HEK293T (cell line): ENCODE measurements at regions not wholly inside any gene's neighbourhood (a gene's known extent, or its start where the extent isn't known, plus 50 kb on each side); places are given as distances from the start of the nearest gene placed in this dataset.

ENCODE experiments used
- CTBP1 ChIP-seq: fragments of 450-650 bp; IDR thresholded peaks from 2 replicates; pipeline ENCODE4 v1.6.1; 2016; ENCODE audit warnings: borderline replicate concordance
- FOXK2 ChIP-seq: fragments of 450-650 bp; IDR thresholded peaks from 2 replicates; pipeline ENCODE4 v1.6.1; 2016; ENCODE audit warnings: mild to moderate bottlenecking
- FOXM1 ChIP-seq: fragments of 450-650 bp; IDR thresholded peaks from 2 replicates; pipeline ENCODE4 v1.6.1; 2017; ENCODE audit warnings: mild to moderate bottlenecking, borderline replicate concordance
- HDGF ChIP-seq: fragments of 450-650 bp; IDR thresholded peaks from 2 replicates; pipeline ENCODE4 v1.6.1; 2017; ENCODE audit warnings: antibody characterized with exemption, borderline replicate concordance
- LEF1 ChIP-seq: fragments of 450-650 bp; IDR thresholded peaks from 2 replicates; pipeline ENCODE4 v1.6.1; 2017; ENCODE audit warnings: mild to moderate bottlenecking, borderline replicate concordance
- NFRKB ChIP-seq: fragments of 450-650 bp; IDR thresholded peaks from 2 replicates; pipeline ENCODE4 v1.6.1; 2016; ENCODE audit warnings: mild to moderate bottlenecking, moderate library complexity
- SP1 ChIP-seq: fragments of 450-650 bp; IDR thresholded peaks from 2 replicates; pipeline ENCODE4 v1.6.1; 2017
- SUZ12 ChIP-seq: fragments of 450-650 bp; IDR thresholded peaks from 2 replicates; pipeline ENCODE4 v1.6.1; 2016; ENCODE audit warnings: mild to moderate bottlenecking
- TARDBP ChIP-seq: fragments of 450-650 bp; IDR thresholded peaks from 2 replicates; pipeline ENCODE4 v1.6.1; 2016
- ZNF384 ChIP-seq: fragments of 450-650 bp; IDR thresholded peaks from 2 replicates; pipeline ENCODE4 v1.6.1; 2016

GRCh38 chr14:44009642-44010041 lies 497.4 kb downstream of the FSCB start:
- no peak for TF ChIP-seq ZNF384
- TF ChIP-seq SUZ12 = no peak
- no peak for TF ChIP-seq CTBP1
- TF ChIP-seq SP1 = no peak
- TF ChIP-seq LEF1 = no peak
- no peak for TF ChIP-seq TARDBP
- no peak for TF ChIP-seq FOXM1
- TF ChIP-seq HDGF = no peak
- no peak for TF ChIP-seq NFRKB
- no peak for TF ChIP-seq FOXK2
